ENCODE measurements at regions not wholly inside any gene's neighbourhood (a gene's known extent, or its start where the extent isn't known, plus 50 kb on each side); places are given as distances from the start of the nearest gene placed in this dataset.

GRCh38 chr3:31379598-31379997 is 153.1 kb upstream of the STT3B start:
- POLR2A ChIA-PET = no interaction called here
- CTCF ChIA-PET = no interaction called here

DNA sequence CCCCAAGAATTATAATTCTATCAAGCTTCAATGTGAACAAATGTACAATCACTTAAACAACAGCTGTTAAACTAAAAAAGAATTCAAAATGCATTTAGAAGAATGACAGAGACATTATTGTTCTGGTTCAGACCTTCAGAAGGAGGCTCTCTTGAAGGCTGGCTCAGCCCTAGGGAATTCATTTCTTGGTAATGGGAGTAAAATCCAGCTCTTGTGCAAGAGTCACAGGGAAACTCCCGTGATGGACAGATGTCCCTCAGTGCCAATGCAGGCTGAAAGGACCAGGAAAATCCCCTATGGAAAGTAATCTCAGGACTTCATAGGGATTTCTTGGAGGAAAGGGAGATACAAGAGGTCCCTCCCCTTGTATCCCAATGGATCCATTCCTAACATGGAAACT is 149.9 kb upstream of the STT3B start:
- POLR2A ChIA-PET = no interaction called here
- CTCF ChIA-PET = no interaction called here

DNA sequence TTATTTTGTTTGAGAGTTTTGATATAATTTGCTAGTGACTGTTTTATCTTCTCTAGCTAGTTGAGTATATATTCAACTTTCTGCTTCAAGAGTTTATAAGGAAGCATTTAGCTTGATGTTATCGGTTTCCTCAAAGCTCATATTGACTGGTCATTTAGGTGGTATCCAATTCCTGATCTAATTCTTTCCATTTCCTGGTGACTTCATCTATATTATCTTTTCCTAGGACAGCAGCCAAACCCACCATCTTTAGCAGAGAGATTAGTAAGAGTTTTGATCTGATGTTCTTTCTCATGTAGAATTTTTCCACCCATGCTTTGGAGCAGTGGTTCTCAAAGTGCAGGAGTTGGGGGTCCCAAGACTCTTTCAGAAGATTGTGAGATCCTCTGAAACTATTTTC is 148.6 kb upstream of the STT3B start:
- ChIA-PET CTCF (no interaction called here), POLR2A (no interaction called here)

DNA sequence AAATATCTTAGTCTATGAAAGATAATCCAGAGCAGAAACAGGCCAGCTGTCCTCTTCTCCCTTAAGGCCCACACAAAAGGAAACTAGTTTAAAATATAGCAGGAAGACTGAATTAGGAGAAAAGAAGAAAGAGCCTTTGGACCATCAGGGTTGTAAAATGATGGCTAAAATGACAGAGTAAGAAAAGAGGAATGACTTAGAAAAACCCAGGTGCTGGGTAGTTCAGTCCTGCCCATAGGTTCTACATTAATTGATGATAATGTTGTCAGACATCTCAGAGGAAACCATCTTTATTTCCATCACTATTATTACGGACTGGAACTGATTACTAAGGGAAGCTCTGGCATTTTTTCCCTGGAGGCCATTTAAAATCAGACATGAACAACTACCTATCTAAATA is 142.8 kb upstream of the STT3B start:
- POLR2A ChIA-PET = no interaction called here
- CTCF ChIA-PET = no interaction called here

DNA sequence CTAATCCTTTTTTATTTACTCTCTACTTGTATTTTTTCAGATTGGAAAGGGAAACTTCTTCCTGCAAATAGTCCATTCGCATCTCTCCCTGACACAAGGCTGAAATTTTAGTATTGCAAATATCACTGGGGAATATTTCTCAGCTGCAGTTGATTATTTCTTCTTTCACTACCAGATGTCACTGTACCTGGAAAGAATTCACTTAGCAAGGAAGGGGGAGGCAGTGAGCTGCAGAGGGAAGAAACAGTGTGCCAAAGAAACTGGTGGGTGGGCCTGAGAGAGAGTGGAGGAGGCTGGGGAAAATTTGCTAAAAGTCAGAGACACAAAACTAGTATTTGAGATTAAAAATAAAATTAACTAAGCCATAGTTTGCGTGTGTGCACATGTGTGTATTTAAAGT is 142.3 kb upstream of the STT3B start:
- ChIA-PET CTCF (no interaction called here), POLR2A (no interaction called here)

DNA sequence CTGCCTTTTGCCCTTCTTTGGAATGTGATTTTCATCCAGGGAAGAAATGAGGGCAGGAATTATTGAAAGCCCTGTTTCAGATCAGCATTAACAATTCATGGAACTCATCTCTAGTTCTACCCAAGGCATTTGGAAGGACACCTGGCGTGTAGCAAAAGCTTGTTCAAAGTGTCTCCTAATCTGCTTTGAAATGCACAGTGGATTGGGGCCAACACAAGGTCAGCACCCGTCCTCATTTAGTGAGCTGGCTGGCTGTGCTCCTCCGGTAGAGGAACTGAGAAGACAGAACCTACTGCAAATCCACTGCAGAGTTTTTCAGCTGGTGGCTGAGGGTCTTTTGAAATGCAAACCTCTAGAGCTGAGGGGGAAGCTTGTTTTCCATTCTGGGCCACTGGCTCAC is 141.6 kb upstream of the STT3B start:
- POLR2A ChIA-PET = no interaction called here

DNA sequence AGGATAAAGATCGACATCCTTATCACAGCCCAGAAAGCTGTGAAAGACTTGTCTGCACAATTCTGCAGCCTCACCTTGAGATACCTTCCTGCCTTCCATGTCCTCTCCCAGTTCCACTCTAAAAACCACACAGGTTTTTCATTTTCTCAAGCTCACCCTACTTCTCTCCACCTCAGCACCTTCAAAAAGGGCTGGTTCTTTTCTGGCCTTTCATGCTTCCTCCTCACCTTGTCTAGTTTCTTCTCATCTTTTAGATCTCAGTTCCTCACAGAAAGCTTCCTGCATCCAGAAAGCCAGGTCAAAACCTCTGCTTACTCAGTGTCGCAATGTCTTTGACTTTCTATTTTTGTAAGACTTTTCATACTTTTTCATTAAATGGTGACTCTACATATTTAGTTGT is 140.2 kb upstream of the STT3B start:
- POLR2A ChIA-PET = no interaction called here
- CTCF ChIA-PET = interaction anchor here (1.1 kb wide), 1 partner anchor 22 kb away, joined by 3 read pairs; no protein-coding TSS in a partner anchor

More for the DNA sequence above, 141.6 kb upstream of the STT3B start:
- CTCF ChIA-PET = no interaction called here

- ChIA-PET POLR2A (no interaction called here), CTCF (no interaction called here)
Measured at GRCh38 chr3:31399271-31399670, 133.5 kb upstream of the STT3B start.

DNA sequence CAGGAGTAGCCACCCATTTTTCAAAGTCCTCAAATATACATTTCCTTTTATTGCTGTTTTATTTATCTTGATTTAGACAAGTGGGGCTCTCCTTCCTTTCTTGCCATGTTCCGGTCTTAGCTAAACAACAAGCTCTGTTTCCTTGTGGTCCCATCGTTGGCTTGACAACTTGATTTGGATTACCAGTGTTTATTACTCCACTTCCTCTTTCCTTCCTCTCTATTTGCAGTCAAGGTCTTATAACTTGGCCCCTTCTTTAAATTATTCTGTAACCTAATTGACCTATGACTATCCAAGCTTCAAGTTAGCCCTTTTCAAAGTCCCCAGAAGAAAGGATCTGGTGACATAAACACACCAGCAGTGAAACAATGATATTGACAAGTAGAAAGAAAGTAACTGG is 130.6 kb upstream of the STT3B start:
- CTCF ChIA-PET = no interaction called here
- POLR2A ChIA-PET = no interaction called here

GRCh38 chr3:31403197-31403596 is 129.5 kb upstream of the STT3B start:
- CTCF ChIA-PET = no interaction called here
- POLR2A ChIA-PET = no interaction called here

GRCh38 chr3:31404871-31405270 is 127.9 kb upstream of the STT3B start:
- ChIA-PET CTCF (no interaction called here), POLR2A (no interaction called here)

DNA sequence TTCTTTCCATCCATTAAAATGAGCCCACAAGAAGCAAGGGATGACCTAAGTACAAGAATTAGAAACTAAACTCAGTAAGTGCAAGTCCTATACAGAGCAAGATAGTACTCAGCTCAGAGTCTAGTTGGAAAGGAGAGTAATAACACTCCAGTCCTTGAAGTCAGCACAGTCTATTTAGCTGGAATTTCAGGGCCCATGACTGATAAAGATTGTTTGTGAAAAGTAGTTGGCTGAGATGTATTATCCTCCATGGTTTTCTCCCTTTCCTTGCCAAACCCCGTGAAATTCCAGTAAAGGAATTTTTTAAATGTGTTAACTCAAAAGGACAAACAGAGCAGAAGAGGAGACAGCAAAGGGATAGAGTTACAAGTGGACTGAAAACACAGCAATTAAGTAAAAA is 127.2 kb upstream of the STT3B start:
- ChIA-PET CTCF (no interaction called here), POLR2A (no interaction called here)

DNA sequence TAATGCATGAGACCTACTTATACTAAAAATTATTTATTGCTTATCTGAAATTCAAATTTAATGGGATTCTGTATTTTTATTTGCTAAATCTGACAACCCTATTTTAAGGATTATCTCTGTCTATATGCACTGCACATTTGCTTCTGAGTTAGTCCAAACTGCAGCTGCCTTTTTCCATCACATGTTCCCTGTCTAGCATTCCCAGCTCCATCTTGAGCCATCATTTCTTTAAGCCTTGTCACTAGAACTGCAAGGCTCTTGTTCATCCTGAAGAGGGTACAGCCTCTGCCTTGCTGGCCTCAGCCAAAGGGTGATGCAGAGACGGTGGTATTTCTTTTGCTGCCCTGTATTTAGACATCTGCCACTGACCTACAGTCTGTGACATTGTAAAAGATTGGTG is 125.8 kb upstream of the STT3B start:
- CTCF ChIA-PET = no interaction called here
- POLR2A ChIA-PET = no interaction called here

DNA sequence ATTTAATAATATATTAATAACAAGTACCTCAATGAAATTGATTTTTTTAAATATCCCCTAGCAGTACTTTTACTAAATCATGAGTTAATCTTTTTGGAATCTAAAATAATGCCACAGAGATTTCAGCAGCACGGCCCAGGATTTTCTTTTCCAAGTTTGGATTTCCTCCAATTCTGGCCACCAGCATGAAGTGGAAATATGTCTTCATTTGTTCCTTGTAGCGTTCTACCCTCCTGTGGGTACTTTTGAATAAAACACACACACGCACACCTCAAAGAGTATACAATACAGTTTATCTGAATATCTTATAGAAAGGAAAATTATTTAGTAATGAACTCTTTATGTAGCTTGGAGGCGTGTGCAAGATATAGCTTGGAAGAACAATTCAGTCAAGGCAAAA is 125.1 kb upstream of the STT3B start:
- CTCF ChIA-PET = interaction anchor here (0.5 to 0.6 kb wide), 2 partner anchors 30 to 629 kb away, joined by 3 to 4 read pairs; no protein-coding TSS in a partner anchor

GRCh38 chr3:31408720-31409119 is 124.0 kb upstream of the STT3B start:
- CTCF ChIA-PET = no interaction called here
- POLR2A ChIA-PET = no interaction called here

More for the DNA sequence above, 125.1 kb upstream of the STT3B start:
- POLR2A ChIA-PET = no interaction called here

DNA sequence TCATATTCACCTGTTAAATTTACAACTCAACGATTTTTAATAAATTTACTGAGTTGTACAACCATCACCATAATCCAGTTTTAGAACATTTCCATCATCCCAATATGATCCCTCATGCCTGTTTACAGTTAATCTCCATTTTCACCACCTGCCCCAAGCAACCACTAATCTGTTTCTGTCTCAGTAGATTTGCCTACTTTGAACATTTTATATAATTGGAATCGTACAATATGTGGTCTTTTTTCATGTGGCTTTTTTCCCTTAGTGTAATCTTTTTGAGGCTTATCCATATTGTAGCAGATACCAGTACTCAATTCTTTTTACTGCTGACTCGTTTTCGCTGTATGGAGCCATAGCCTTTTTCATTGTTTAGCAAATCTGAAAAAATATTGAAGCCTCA is 123.3 kb upstream of the STT3B start:
- ChIA-PET CTCF (no interaction called here), POLR2A (no interaction called here)

- ChIA-PET CTCF (no interaction called here), POLR2A (no interaction called here)
Measured at GRCh38 chr3:31409866-31410265, 122.9 kb upstream of the STT3B start.

GRCh38 chr3:31410411-31410810 is 122.3 kb upstream of the STT3B start:
- ChIA-PET CTCF (no interaction called here), POLR2A (no interaction called here)

GRCh38 chr3:31412832-31413231 is 119.9 kb upstream of the STT3B start:
- POLR2A ChIA-PET = no interaction called here
- CTCF ChIA-PET = no interaction called here

- ChIA-PET CTCF (interaction anchor here (1.3 kb wide), 1 partner anchor 21 kb away, joined by 3 read pairs; no protein-coding TSS in a partner anchor), POLR2A (no interaction called here)
Measured at GRCh38 chr3:31413515-31413914, 119.2 kb upstream of the STT3B start.

DNA sequence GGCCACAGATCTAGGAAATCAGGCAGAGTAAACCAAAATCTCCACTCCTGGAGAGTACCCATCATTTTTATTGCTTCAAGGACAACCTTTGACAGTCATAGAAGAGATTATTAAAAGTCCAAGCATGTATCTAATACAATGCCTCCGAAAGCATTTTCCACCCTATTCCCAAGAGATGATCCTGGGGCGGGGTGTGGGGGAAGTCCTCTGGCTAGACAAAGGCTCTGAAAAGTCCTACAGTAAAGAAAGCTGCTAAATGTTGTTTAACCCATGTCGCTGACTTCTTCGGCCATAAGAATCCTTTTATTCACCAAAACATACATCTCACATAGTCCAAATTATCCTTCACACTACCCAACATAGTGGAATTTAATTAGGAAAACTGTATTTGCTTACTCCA is 115.7 kb upstream of the STT3B start:
- ChIA-PET CTCF (no interaction called here), POLR2A (no interaction called here)

GRCh38 chr3:31417486-31417885 is 115.2 kb upstream of the STT3B start:
- CTCF ChIA-PET = no interaction called here
- POLR2A ChIA-PET = no interaction called here

GRCh38 chr3:31420311-31420710 is 112.4 kb upstream of the STT3B start:
- ChIA-PET POLR2A (no interaction called here), CTCF (interaction anchor here (1.0 kb wide), 1 partner anchor 77 kb away, joined by 3 read pairs; no protein-coding TSS in a partner anchor)
